Smooth muscle cell (in vitro differentiated cells): ENCODE measurements at regions not wholly inside any gene's neighbourhood (a gene's known extent, or its start where the extent isn't known, plus 50 kb on each side); places are given as distances from the start of the nearest gene placed in this dataset.

Experiments used
- DNase-seq: peaks from one replicate; lab custom pipeline; 2025; ENCODE audit not compliant: unreplicated experiment; lab: John Stamatoyannopoulos, UW
- H2AFZ ChIP-seq: fragments of 200-600 bp; sonication (generic); 2 replicates; pipeline ENCODE4 v1.6.0; 2016; ENCODE audit warnings: antibody characterized with exemption, low read depth, mild to moderate bottlenecking
- H3F3A ChIP-seq: fragments of 200-600 bp; sonication (generic); 2 replicates; pipeline ENCODE4 v1.6.0; 2017; ENCODE audit warnings: antibody characterized with exemption, low read depth
- H3K27ac ChIP-seq: fragments of 200-600 bp; sonication (generic); 2 replicates; pipeline ENCODE4 v1.5.1; 2016; ENCODE audit warnings: low read depth, mild to moderate bottlenecking
- H3K27me3 ChIP-seq: fragments of 200-600 bp; sonication (generic); 2 replicates; pipeline ENCODE4 v1.6.1; 2016; ENCODE audit warnings: low read depth, mild to moderate bottlenecking
- H3K36me3 ChIP-seq: fragments of 200-600 bp; sonication (generic); 2 replicates; pipeline ENCODE4 v1.5.1; 2016; ENCODE audit warnings: low read depth
- H3K4me1 ChIP-seq: fragments of 200-600 bp; sonication (generic); 2 replicates; pipeline ENCODE4 v1.5.1; 2016; ENCODE audit warnings: low read depth
- H3K4me2 ChIP-seq: fragments of 200-600 bp; sonication (generic); 2 replicates; pipeline ENCODE4 v1.6.0; 2016; ENCODE audit warnings: mild to moderate bottlenecking
- H3K4me3 ChIP-seq: fragments of 200-600 bp; sonication (generic); 2 replicates; pipeline ENCODE4 v1.5.1; 2016; ENCODE audit warnings: mild to moderate bottlenecking
- H3K79me2 ChIP-seq: fragments of 200-600 bp; sonication (generic); 2 replicates; pipeline ENCODE4 v1.6.0; 2016; ENCODE audit warnings: low read depth, mild to moderate bottlenecking
- H3K9ac ChIP-seq: fragments of 200-600 bp; sonication (generic); 2 replicates; pipeline ENCODE4 v1.6.0; 2016; ENCODE audit warnings: low read depth
- H3K9me3 ChIP-seq: fragments of 200-600 bp; sonication (generic); replicated peaks from 2 replicates; pipeline ENCODE4 v1.5.1; 2016; ENCODE audit warnings: low read depth
- H4K20me1 ChIP-seq: fragments of 200-600 bp; sonication (generic); 2 replicates; pipeline ENCODE4 v1.6.0; 2016; ENCODE audit warnings: low read depth
- WGBS: methylation state at CpG from one replicate; pipeline ENCODE4 v1.1.7; 2016; ENCODE audit warnings: low lambda C conversion rate; 5-methylcytosine and 5-hydroxymethylcytosine counted together
- TF ChIP-seq, protein P1 (sequence below): fragments of 200-600 bp; sonication (generic); IDR thresholded peaks from 2 replicates; pipeline ENCODE4 v1.5.1; 2017; ENCODE audit warnings: borderline replicate concordance, mild to moderate bottlenecking, antibody characterized with exemption; ENCODE audit not compliant: insufficient read depth, poor library complexity, severe bottlenecking

DNA sequence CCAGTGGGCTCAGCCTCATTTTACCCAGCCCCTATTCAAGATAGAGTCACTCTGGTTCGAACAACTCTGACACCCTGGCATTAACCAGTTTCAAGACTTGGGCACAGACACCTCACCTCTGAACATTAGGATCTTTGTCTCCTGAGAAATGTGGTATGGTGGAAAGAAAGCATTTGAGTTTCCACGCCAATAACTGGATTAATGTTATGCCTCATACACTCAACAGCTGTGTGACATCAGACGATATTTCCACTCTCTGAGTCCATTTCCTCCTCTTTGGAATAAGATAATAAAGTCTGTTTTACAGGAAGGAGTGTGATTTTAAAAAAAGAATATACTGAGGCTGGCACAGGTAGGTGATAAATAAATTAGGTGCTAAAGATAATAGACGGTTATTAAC lies 121.3 kb upstream of the CHL1 start:
- no peaks in the 10 kb centered on the region for H3K36me3 ChIP-seq
- no peaks in the 10 kb centered on the region for H4K20me1 ChIP-seq
- H3K27me3 ChIP-seq = no peaks in the 10 kb centered on the region
- no peaks in the 10 kb centered on the region for H3F3A ChIP-seq
- no peak overlapping the region for H2AFZ ChIP-seq
- no peaks in the 10 kb centered on the region for H3K79me2 ChIP-seq
- no peak overlapping the region for H3K4me2 ChIP-seq
- H3K4me1 ChIP-seq = no peaks in the 10 kb centered on the region
- H3K9me3 ChIP-seq = no peaks in the 10 kb centered on the region
- TF ChIP-seq, protein P1, sequence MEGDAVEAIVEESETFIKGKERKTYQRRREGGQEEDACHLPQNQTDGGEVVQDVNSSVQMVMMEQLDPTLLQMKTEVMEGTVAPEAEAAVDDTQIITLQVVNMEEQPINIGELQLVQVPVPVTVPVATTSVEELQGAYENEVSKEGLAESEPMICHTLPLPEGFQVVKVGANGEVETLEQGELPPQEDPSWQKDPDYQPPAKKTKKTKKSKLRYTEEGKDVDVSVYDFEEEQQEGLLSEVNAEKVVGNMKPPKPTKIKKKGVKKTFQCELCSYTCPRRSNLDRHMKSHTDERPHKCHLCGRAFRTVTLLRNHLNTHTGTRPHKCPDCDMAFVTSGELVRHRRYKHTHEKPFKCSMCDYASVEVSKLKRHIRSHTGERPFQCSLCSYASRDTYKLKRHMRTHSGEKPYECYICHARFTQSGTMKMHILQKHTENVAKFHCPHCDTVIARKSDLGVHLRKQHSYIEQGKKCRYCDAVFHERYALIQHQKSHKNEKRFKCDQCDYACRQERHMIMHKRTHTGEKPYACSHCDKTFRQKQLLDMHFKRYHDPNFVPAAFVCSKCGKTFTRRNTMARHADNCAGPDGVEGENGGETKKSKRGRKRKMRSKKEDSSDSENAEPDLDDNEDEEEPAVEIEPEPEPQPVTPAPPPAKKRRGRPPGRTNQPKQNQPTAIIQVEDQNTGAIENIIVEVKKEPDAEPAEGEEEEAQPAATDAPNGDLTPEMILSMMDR = no peak
- H3K9ac ChIP-seq = no peak overlapping the region
- WGBS = 86% methylated on average over 4 of the region's 4 CpGs
- H3K4me3 ChIP-seq = no peak overlapping the region
- H3K27ac ChIP-seq = no peak overlapping the region
- no peak for DNase-seq

DNA sequence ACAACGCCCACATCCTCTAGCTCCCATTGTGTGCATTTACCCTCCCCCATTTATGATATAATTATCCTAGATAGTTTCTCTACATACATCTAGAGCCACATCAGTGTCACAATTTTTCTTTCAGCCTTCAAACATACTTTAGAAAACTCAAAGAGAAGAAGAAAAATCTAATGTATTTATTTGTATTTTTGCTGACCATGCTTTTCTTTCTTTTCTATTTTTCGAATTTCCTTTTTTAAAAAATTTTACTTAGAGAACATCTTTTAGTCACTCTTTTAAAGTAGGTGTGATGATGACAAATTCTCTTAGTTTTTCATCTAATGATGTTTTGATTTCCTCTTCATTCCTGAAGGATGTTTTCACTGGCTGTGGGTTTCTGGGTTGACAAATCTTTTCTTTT lies 117.0 kb upstream of the CHL1 start:
- H3K4me3 ChIP-seq = no peak overlapping the region
- H3K4me2 ChIP-seq = no peak overlapping the region
- no peaks in the 10 kb centered on the region for H3K27me3 ChIP-seq
- DNase-seq = no peak
- H2AFZ ChIP-seq = no peak overlapping the region
- H3F3A ChIP-seq = no peaks in the 10 kb centered on the region
- no peaks in the 10 kb centered on the region for H3K36me3 ChIP-seq
- TF ChIP-seq, protein P1 = no peak
- no peak overlapping the region for H3K27ac ChIP-seq
- no peaks in the 10 kb centered on the region for H3K4me1 ChIP-seq
- H3K9me3 ChIP-seq = no peaks in the 10 kb centered on the region
- no peaks in the 10 kb centered on the region for H4K20me1 ChIP-seq
- no peaks in the 10 kb centered on the region for H3K79me2 ChIP-seq
- no peak overlapping the region for H3K9ac ChIP-seq
- WGBS = 67% methylated on average over 2 of the region's 2 CpGs

DNA sequence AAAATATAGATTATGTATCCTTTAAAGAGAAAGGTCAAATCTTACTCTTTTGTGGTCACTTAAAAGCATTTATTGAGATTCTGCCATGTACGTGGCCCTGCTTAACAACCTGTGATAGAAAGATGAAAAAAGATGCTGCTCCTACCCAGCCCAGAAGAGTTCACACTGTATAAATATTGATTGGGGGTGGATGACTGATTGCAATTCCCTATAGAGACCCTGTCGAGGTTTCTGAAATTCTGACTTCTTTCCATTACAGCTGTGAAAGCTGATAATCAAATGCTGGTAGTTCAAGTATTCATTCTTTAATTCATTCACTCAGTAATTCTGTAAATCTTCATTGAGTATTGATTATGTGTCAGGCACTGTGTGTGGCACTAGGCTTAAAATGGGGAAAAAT lies 114.1 kb upstream of the CHL1 start:
- TF ChIP-seq, protein P1 = no peak
- H3K9me3 ChIP-seq = no peaks in the 10 kb centered on the region
- no peaks in the 10 kb centered on the region for H3K79me2 ChIP-seq
- no peak for DNase-seq
- H2AFZ ChIP-seq = no peak overlapping the region
- no peak overlapping the region for H3K4me2 ChIP-seq
- H3K4me1 ChIP-seq = no peaks in the 10 kb centered on the region
- H3K36me3 ChIP-seq = no peaks in the 10 kb centered on the region
- H3K9ac ChIP-seq = no peak overlapping the region
- H3F3A ChIP-seq = no peaks in the 10 kb centered on the region
- H4K20me1 ChIP-seq = no peaks in the 10 kb centered on the region
- no peaks in the 10 kb centered on the region for H3K27me3 ChIP-seq
- 74% methylated on average over 2 of the region's 2 CpGs for WGBS
- no peak overlapping the region for H3K27ac ChIP-seq
- no peak overlapping the region for H3K4me3 ChIP-seq

DNA sequence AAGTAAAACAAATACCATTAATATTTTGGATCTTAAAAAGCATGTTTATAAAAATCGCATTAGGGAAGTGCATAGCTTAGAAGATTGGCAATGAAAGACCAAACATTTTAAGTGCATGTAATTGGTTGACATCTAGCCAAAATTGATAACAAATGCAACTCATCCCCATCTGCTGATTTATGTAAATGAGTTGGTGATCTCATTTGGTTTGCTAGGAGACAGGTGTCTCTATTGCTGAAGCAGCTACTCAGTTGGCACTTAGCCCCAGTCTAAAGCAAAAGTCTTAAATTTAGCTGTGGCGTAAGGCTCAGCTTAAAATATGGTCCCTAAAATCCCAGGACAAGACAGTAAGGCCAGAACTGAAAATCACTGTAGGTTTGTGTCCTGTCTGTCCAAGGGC lies 113.5 kb upstream of the CHL1 start:
- no peaks in the 10 kb centered on the region for H3K9me3 ChIP-seq
- no peak overlapping the region for H3K9ac ChIP-seq
- WGBS = 93% methylated on average over 2 of the region's 2 CpGs
- no peak overlapping the region for H3K4me3 ChIP-seq
- no peaks in the 10 kb centered on the region for H3K79me2 ChIP-seq
- H4K20me1 ChIP-seq = no peaks in the 10 kb centered on the region
- H3F3A ChIP-seq = no peaks in the 10 kb centered on the region
- H2AFZ ChIP-seq = no peak overlapping the region
- H3K27ac ChIP-seq = no peak overlapping the region
- peaks cover 2% of the 10 kb centered on the region for H3K27me3 ChIP-seq
- no peak overlapping the region for H3K4me2 ChIP-seq
- H3K36me3 ChIP-seq = no peaks in the 10 kb centered on the region
- TF ChIP-seq, protein P1 = no peak
- no peak for DNase-seq
- no peaks in the 10 kb centered on the region for H3K4me1 ChIP-seq
